Esophagus squamous epithelium (tissue), 5 donors: ENCODE measurements at regions not wholly inside any gene's neighbourhood (a gene's known extent, or its start where the extent isn't known, plus 50 kb on each side); places are given as distances from the start of the nearest gene placed in this dataset.

Source experiments
- DNase-seq: peaks from one replicate; lab custom pipeline; 2025; lab: John Stamatoyannopoulos, UW
- H3K27ac ChIP-seq, 4 donors: fragments of 200-600 bp; sonication (generic); one replicate each; pipeline ENCODE4 v1.5.1; 2016 to 2019; ENCODE audit warnings: mild to moderate bottlenecking in 1 of 4
- H3K27me3 ChIP-seq, 4 donors: fragments of 200-600 bp; sonication (generic); 1 replicate in 3 of 4; 2 replicates in 1 of 4; pipeline versions ENCODE4 v1.5.1 to v1.6.0; 2017 to 2021; ENCODE audit warnings: antibody characterized with exemption in 1 of 4
- H3K36me3 ChIP-seq, 3 donors: fragments of 200-600 bp; sonication (generic); one replicate each; pipeline ENCODE4 v1.5.1; 2016 to 2019
- H3K4me1 ChIP-seq, 3 donors: fragments of 200-600 bp; sonication (generic); one replicate each; pipeline ENCODE4 v1.5.1; 2017 to 2019
- H3K4me3 ChIP-seq, 4 donors: fragments of 200-600 bp; sonication (generic); 1 replicate in 3 of 4; 2 replicates in 1 of 4; pipeline ENCODE4 v1.5.1; 2016 to 2019; ENCODE audit warnings: mild to moderate bottlenecking in 2 of 4, moderate library complexity in 1 of 4
- H3K9me3 ChIP-seq, 3 donors: fragments of 200-600 bp; sonication (generic); one replicate each; pipeline ENCODE4 v1.5.1; 2016 to 2019
- CTCF ChIP-seq, 6 experiments: fragments of 450-650 bp in 4 of 6; fragments of 200-600 bp in 2 of 6; sonication (generic) in 2 of 6; IDR thresholded peaks; one replicate each; pipeline ENCODE4 v1.5.1; 2016 to 2019; ENCODE audit warnings: antibody characterized with exemption in 6 of 6, mild to moderate bottlenecking in 4 of 6, moderate library complexity in 4 of 6
- POLR2A ChIP-seq, 4 donors: fragments of 450-650 bp; IDR thresholded peaks; one replicate each; pipeline ENCODE4 v1.6.1; 2017; ENCODE audit warnings: antibody characterized with exemption in 4 of 4, mild to moderate bottlenecking in 4 of 4, moderate library complexity in 3 of 4
- WGBS, 2 donors: methylation state at CpG; one replicate each; pipeline ENCODE4 v1.1.5; 2018; 5-methylcytosine and 5-hydroxymethylcytosine counted together
- intact Hi-C: fragments of 100-400 bp; cut with DNase I; formaldehyde crosslinking; loops from one replicate; pipeline ENCODE4 v1.15.0; 2022
- donor health status: DM: yes; HTN: yes; CAD: no.

GRCh38 chr18:64490207-64490606 lies 341.3 kb upstream of the LINC00305 start:
- Histone ChIP-seq H3K9me3 (no peaks in the 10 kb centered on the region), H3K27me3 (no peaks in the 10 kb centered on the region), H3K4me3 (no peak overlapping the region), H3K36me3 (no peaks in the 10 kb centered on the region), H3K27ac (no peak overlapping the region), H3K4me1 (no peaks in the 10 kb centered on the region)
- DNase-seq: no peak
- 74 to 86% methylated on average over 5 of the region's 5 CpGs for WGBS, 2 donors
- TF ChIP-seq POLR2A (IDR thresholded peaks at IDR 0.05): no peak
- no peak for TF ChIP-seq CTCF (IDR thresholded peaks at IDR 0.05)
- intact Hi-C loops: no loop called here

GRCh38 chr18:64488698-64489097 lies 339.8 kb upstream of the LINC00305 start:
- Histone ChIP-seq H3K4me1 (no peaks in the 10 kb centered on the region), H3K27ac (no peak overlapping the region), H3K27me3 (no peaks in the 10 kb centered on the region), H3K36me3 (no peaks in the 10 kb centered on the region), H3K4me3 (no peak overlapping the region), H3K9me3 (no peaks in the 10 kb centered on the region)
- intact Hi-C loops: no loop called here
- no peak for DNase-seq
- TF ChIP-seq POLR2A (IDR thresholded peaks at IDR 0.05) (no peak), CTCF (IDR thresholded peaks at IDR 0.05) (no peak)

GRCh38 chr18:64474773-64475172 lies 325.9 kb upstream of the LINC00305 start:
- no peaks in the 10 kb centered on the region for H3K36me3 ChIP-seq
- no peaks in the 10 kb centered on the region for H3K9me3 ChIP-seq
- no peaks in the 10 kb centered on the region for H3K4me1 ChIP-seq
- H3K4me3 ChIP-seq: no peak overlapping the region
- no peak for TF ChIP-seq CTCF (IDR thresholded peaks at IDR 0.05)
- no peak for TF ChIP-seq POLR2A (IDR thresholded peaks at IDR 0.05)
- no peaks in the 10 kb centered on the region for H3K27me3 ChIP-seq
- intact Hi-C loops: no loop called here
- no peak for DNase-seq
- WGBS, 2 donors: 54 to 58% methylated on average over 7 of the region's 7 CpGs
- no peak overlapping the region for H3K27ac ChIP-seq

GRCh38 chr18:64474255-64474654 lies 325.4 kb upstream of the LINC00305 start:
- 25 to 31% methylated on average over 2 of the region's 2 CpGs for WGBS, 2 donors
- no peaks in the 10 kb centered on the region for H3K27me3 ChIP-seq
- H3K27ac ChIP-seq: no peak overlapping the region
- H3K4me3 ChIP-seq: no peak overlapping the region
- H3K9me3 ChIP-seq: no peaks in the 10 kb centered on the region
- no peaks in the 10 kb centered on the region for H3K36me3 ChIP-seq
- intact Hi-C loops: no loop called here
- H3K4me1 ChIP-seq: no peaks in the 10 kb centered on the region
- no peak for TF ChIP-seq POLR2A (IDR thresholded peaks at IDR 0.05)
- no peak for TF ChIP-seq CTCF (IDR thresholded peaks at IDR 0.05)
- no peak for DNase-seq

GRCh38 chr18:64449434-64449833 lies 300.5 kb upstream of the LINC00305 start:
- H3K9me3 ChIP-seq: peaks cover 0 to 3% (median 0%) of the 10 kb centered on the region in 3 donors
- no peaks in the 10 kb centered on the region for H3K27me3 ChIP-seq
- intact Hi-C loops: no loop called here
- H3K27ac ChIP-seq: no peak overlapping the region
- DNase-seq: no peak
- H3K36me3 ChIP-seq: no peaks in the 10 kb centered on the region
- no peak overlapping the region for H3K4me3 ChIP-seq
- TF ChIP-seq POLR2A (IDR thresholded peaks at IDR 0.05) (no peak), CTCF (IDR thresholded peaks at IDR 0.05) (no peak)
- 63 to 82% methylated on average over 1 of the region's 1 CpG for WGBS, 2 donors
- H3K4me1 ChIP-seq: no peaks in the 10 kb centered on the region
